ENCODE measurements at regions not wholly inside any gene's neighbourhood (a gene's known extent, or its start where the extent isn't known, plus 50 kb on each side); places are given as distances from the start of the nearest gene placed in this dataset.

DNA sequence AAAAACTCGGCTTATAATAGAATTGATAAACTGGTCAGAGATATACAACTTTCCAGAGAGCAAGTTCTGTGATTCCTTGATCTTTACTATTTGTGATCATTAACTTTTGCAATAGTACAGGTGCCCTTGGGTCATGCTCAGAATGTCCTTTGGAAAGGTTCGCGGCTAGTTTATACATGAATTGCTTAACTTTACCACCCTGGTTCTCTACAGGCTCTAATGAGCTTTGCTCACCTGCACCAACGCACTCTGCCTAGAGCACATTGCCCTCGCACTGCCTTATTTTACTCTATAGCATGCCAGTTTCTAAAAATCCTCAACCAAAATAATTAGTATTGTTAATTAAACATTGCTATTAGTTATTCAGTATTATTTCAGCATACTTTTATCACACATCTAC is 931.2 kb upstream of the KCND2 start:
- TF ChIP-seq, protein P1, sequence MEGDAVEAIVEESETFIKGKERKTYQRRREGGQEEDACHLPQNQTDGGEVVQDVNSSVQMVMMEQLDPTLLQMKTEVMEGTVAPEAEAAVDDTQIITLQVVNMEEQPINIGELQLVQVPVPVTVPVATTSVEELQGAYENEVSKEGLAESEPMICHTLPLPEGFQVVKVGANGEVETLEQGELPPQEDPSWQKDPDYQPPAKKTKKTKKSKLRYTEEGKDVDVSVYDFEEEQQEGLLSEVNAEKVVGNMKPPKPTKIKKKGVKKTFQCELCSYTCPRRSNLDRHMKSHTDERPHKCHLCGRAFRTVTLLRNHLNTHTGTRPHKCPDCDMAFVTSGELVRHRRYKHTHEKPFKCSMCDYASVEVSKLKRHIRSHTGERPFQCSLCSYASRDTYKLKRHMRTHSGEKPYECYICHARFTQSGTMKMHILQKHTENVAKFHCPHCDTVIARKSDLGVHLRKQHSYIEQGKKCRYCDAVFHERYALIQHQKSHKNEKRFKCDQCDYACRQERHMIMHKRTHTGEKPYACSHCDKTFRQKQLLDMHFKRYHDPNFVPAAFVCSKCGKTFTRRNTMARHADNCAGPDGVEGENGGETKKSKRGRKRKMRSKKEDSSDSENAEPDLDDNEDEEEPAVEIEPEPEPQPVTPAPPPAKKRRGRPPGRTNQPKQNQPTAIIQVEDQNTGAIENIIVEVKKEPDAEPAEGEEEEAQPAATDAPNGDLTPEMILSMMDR (IDR thresholded peaks at IDR 0.05) = no peak
- TF ChIP-seq POLR2AphosphoS5 (IDR thresholded peaks at IDR 0.05; ENCODE audit: insufficient read depth in 1 of 2, low read depth in 1 of 2) (no peak), POLR2A (IDR thresholded peaks at IDR 0.05) (no peak)

All from vagina (tissue), 2 donors.